Natural killer cell (primary cell): ENCODE measurements at regions not wholly inside any gene's neighbourhood (a gene's known extent, or its start where the extent isn't known, plus 50 kb on each side); places are given as distances from the start of the nearest gene placed in this dataset.

ENCODE experiments used
- ATAC-seq, 3 donors: fragments of 150-1000 bp in 2 of 3; fragments of 200-7000 bp in 1 of 3; cut with Tn5 transposase; 1 replicate in 1 of 3; 2 replicates in 2 of 3; pipeline ENCODE4 v1.10.0; 2021; ENCODE audit warnings: mild to moderate bottlenecking in 2 of 3, moderate library complexity in 2 of 3
- DNase-seq, 2 donors: peaks; one replicate each; pipeline versions ENCODE4 v3.0.0 to v3.0.0-alpha.2; 2013 to 2021; ENCODE audit warnings: mixed read lengths in 1 of 2
- H3K27ac ChIP-seq: one replicate; pipeline ENCODE4 v1.5.1; 2013; ENCODE audit warnings: mild to moderate bottlenecking, low read length
- H3K27me3 ChIP-seq: one replicate; pipeline ENCODE4 v1.6.1; 2013; ENCODE audit warnings: low read length; ENCODE audit not compliant: control insufficient read depth, insufficient read depth
- H3K36me3 ChIP-seq: one replicate; pipeline ENCODE4 v1.6.1; 2013; ENCODE audit warnings: low read length; ENCODE audit not compliant: control insufficient read depth, insufficient read depth
- H3K4me1 ChIP-seq: one replicate; pipeline ENCODE4 v1.6.1; 2013; ENCODE audit warnings: low read length; ENCODE audit not compliant: control insufficient read depth, insufficient read depth
- H3K4me3 ChIP-seq: one replicate; pipeline ENCODE4 v1.5.1; 2013; ENCODE audit warnings: low read length
- H3K9me3 ChIP-seq: one replicate; pipeline ENCODE4 v1.6.1; 2013; ENCODE audit warnings: low read length; ENCODE audit not compliant: control insufficient read depth, insufficient read depth
- H3K27ac Mint-ChIP-seq, 2 donors: one replicate each; pipeline ENCODE4 v1.8.0; 2022; ENCODE audit warnings: mild to moderate bottlenecking in 2 of 2, mixed read lengths in 2 of 2, moderate library complexity in 1 of 2
- H3K27me3 Mint-ChIP-seq, 2 donors: one replicate each; pipeline ENCODE4 v1.8.0; 2022; ENCODE audit warnings: low read depth in 2 of 2, mixed read lengths in 2 of 2
- H3K36me3 Mint-ChIP-seq: one replicate; pipeline ENCODE4 v1.8.0; 2022; ENCODE audit warnings: mixed read lengths
- H3K4me1 Mint-ChIP-seq, 2 donors: one replicate each; pipeline ENCODE4 v1.8.0; 2022; ENCODE audit warnings: mixed read lengths in 2 of 2
- H3K4me3 Mint-ChIP-seq: one replicate; pipeline ENCODE4 v1.8.0; 2022; ENCODE audit warnings: mild to moderate bottlenecking, moderate library complexity, mixed read lengths
- H3K9me3 Mint-ChIP-seq, 2 donors: one replicate each; pipeline ENCODE4 v1.8.0; 2022; ENCODE audit warnings: mixed read lengths in 2 of 2
- WGBS: methylation state at CpG from one replicate; pipeline ENCODE4 v1.1.7; 2013; ENCODE audit warnings: missing lambda C conversion rate; ENCODE audit not compliant: insufficient coverage; 5-methylcytosine and 5-hydroxymethylcytosine counted together
- intact Hi-C: fragments of 100-400 bp; cut with micrococcal nuclease; formaldehyde crosslinking; loops from one replicate; pipeline ENCODE4 v1.14.2; 2022
- TF ChIP-seq, protein P1 (sequence below): fragments of 200-600 bp; IDR thresholded peaks from one replicate; pipeline ENCODE4 v1.8.0; 2022; ENCODE audit warnings: antibody characterized with exemption

- Mint-ChIP-seq H3K27me3 (no peaks in the 10 kb centered on the region), H3K36me3 (peaks cover 8% of the 10 kb centered on the region), H3K9me3 (peaks cover 12% of the 10 kb centered on the region in 2 donors), H3K27ac (no peak overlapping the region), H3K4me1 (no peaks in the 10 kb centered on the region), H3K4me3 (no peak overlapping the region)
- Histone ChIP-seq H3K9me3 (no peaks in the 10 kb centered on the region), H3K4me1 (no peaks in the 10 kb centered on the region), H3K27ac (no peak overlapping the region), H3K27me3 (no peaks in the 10 kb centered on the region), H3K36me3 (no peaks in the 10 kb centered on the region), H3K4me3 (no peak overlapping the region)
- ATAC-seq (no peak), DNase-seq (no peak)
- TF ChIP-seq, protein P1, sequence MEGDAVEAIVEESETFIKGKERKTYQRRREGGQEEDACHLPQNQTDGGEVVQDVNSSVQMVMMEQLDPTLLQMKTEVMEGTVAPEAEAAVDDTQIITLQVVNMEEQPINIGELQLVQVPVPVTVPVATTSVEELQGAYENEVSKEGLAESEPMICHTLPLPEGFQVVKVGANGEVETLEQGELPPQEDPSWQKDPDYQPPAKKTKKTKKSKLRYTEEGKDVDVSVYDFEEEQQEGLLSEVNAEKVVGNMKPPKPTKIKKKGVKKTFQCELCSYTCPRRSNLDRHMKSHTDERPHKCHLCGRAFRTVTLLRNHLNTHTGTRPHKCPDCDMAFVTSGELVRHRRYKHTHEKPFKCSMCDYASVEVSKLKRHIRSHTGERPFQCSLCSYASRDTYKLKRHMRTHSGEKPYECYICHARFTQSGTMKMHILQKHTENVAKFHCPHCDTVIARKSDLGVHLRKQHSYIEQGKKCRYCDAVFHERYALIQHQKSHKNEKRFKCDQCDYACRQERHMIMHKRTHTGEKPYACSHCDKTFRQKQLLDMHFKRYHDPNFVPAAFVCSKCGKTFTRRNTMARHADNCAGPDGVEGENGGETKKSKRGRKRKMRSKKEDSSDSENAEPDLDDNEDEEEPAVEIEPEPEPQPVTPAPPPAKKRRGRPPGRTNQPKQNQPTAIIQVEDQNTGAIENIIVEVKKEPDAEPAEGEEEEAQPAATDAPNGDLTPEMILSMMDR: no peak
- intact Hi-C loops: no loop called here
These were observed 486.6 kb downstream of the SQOR start for GRCh38 chr15:46121441-46121840.

DNA sequence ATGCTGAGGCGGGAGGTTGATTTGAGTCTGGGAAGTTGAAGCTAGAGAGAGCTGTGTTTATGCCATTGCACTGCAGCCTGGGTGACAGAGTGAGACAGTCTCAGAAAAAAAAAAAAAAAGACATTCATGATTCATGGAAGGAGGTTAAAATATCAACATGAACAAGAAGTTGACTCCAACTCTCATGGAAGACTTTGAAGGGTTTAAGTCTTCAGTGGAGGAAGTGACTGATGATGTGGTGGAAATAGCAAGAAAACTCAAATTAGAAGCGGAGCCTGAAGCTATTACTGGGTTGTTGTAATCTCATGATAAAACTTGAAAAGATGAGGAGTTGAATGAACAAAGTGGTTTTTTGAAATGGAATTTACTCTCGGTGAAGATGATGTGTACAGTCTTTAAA is 491.8 kb downstream of the SQOR start:
- Histone ChIP-seq H3K27ac (no peak overlapping the region), H3K9me3 (no peaks in the 10 kb centered on the region), H3K36me3 (no peaks in the 10 kb centered on the region), H3K4me1 (no peaks in the 10 kb centered on the region), H3K27me3 (no peaks in the 10 kb centered on the region), H3K4me3 (no peak overlapping the region)
- DNase-seq: no peak
- peaks cover 11 to 23% of the 10 kb centered on the region in 2 donors for H3K9me3 Mint-ChIP-seq
- H3K36me3 Mint-ChIP-seq: peaks cover 8% of the 10 kb centered on the region
- no peak overlapping the region for H3K4me3 Mint-ChIP-seq
- intact Hi-C loops: no loop called here
- no peak for ATAC-seq
- no peaks in the 10 kb centered on the region for H3K4me1 Mint-ChIP-seq
- H3K27me3 Mint-ChIP-seq: no peaks in the 10 kb centered on the region
- 92% methylated on average over 3 of the region's 3 CpGs for WGBS
- H3K27ac Mint-ChIP-seq: no peak overlapping the region
- TF ChIP-seq, protein P1: no peak

GRCh38 chr15:46127361-46127874 is 492.6 kb downstream of the SQOR start:
- H3K36me3 Mint-ChIP-seq: peaks cover 7% of the 10 kb centered on the region

DNA sequence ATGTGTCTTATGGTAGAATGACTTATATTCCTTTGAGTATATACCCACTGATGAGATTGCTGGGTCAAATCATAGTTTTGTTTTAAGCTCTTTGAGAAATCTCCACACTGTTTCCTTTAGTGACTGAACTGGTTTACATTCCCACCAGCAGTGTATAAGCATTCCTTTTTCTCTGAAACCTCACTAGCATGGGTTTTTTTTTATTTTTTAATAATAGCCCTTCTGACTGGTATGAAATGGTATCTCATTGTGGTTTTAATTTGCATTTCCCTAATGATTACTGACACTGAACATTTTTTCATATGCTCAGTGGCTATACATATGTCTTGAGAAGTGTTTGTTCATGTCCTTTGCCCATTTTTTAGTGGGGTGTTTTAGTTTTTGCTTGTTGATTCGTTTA is 494.3 kb downstream of the SQOR start:
- no peak for ATAC-seq
- no peaks in the 10 kb centered on the region for H3K4me1 ChIP-seq
- Mint-ChIP-seq H3K9me3 (peaks cover 15 to 16% of the 10 kb centered on the region in 2 donors), H3K4me3 (no peak overlapping the region), H3K4me1 (no peaks in the 10 kb centered on the region), H3K27ac (no peak overlapping the region), H3K27me3 (no peaks in the 10 kb centered on the region), H3K36me3 (no peaks in the 10 kb centered on the region)
- DNase-seq: no peak
- WGBS: no CpG with 5 or more reads among the region's 1 CpG
- TF ChIP-seq, protein P1: no peak
- H3K27me3 ChIP-seq: no peaks in the 10 kb centered on the region
- no peak overlapping the region for H3K4me3 ChIP-seq
- intact Hi-C loops: no loop called here
- no peaks in the 10 kb centered on the region for H3K36me3 ChIP-seq
- H3K9me3 ChIP-seq: peaks cover 2% of the 10 kb centered on the region
- H3K27ac ChIP-seq: no peak overlapping the region

More at GRCh38 chr15:46127361-46127874, 492.6 kb downstream of the SQOR start:
- ATAC-seq: no peak
- Mint-ChIP-seq H3K27ac (no peak overlapping the region), H3K4me3 (no peak overlapping the region), H3K4me1 (no peaks in the 10 kb centered on the region), H3K9me3 (peaks cover 14 to 23% of the 10 kb centered on the region in 2 donors), H3K27me3 (no peaks in the 10 kb centered on the region)
- H3K27me3 ChIP-seq: no peaks in the 10 kb centered on the region
- intact Hi-C loops: no loop called here
- TF ChIP-seq, protein P1: no peak
- no peak overlapping the region for H3K4me3 ChIP-seq
- 50% methylated on average over 3 of the region's 3 CpGs for WGBS
- no peaks in the 10 kb centered on the region for H3K4me1 ChIP-seq
- H3K36me3 ChIP-seq: no peaks in the 10 kb centered on the region
- H3K27ac ChIP-seq: no peak overlapping the region
- no peak for DNase-seq
- no peaks in the 10 kb centered on the region for H3K9me3 ChIP-seq
